Tibial nerve (tissue), 4 donors: ENCODE measurements at regions not wholly inside any gene's neighbourhood (a gene's known extent, or its start where the extent isn't known, plus 50 kb on each side); places are given as distances from the start of the nearest gene placed in this dataset.

Source experiments
- CTCF ChIP-seq, 5 experiments: fragments of 200-600 bp in 3 of 5; fragments of 450-650 bp in 2 of 5; sonication (generic) in 3 of 5; IDR thresholded peaks; one replicate each; pipeline ENCODE4 v1.5.1; 2016 to 2019; ENCODE audit warnings: antibody characterized with exemption in 5 of 5, mild to moderate bottlenecking in 3 of 5, moderate library complexity in 2 of 5
- EP300 ChIP-seq, 2 donors: sonication (generic); formaldehyde crosslinking; IDR thresholded peaks; one replicate each; pipeline ENCODE4 v1.6.1; 2017; ENCODE audit warnings: antibody characterized with exemption in 2 of 2, mild to moderate bottlenecking in 1 of 2
- POLR2A ChIP-seq, 2 donors: fragments of 450-650 bp; IDR thresholded peaks; one replicate each; pipeline ENCODE4 v1.6.1; 2017; ENCODE audit warnings: antibody characterized with exemption in 2 of 2, mild to moderate bottlenecking in 2 of 2, moderate library complexity in 2 of 2

DNA sequence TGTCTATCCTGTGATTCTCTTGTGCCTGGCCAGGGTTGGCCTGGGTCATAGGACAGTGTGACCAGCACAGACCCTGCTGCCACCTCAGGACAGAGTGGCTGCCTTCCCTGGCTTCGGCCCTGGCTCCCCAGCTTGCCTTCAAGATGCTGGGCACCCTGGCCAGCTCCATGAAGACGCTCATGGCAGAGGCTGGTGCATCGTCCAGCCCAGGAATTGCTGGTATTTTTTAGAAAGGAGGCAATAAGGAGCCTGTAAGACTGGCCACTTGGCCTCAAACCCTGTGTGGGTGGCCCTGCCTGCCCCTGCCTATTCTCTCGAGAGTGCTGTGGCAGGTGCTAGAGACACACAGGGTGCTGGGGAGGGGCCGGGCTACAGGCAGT lies 70.4 kb upstream of the ACTRT2 start:
- no peak for TF ChIP-seq CTCF (IDR thresholded peaks at IDR 0.05)
- no peak for TF ChIP-seq POLR2A (IDR thresholded peaks at IDR 0.05)
- TF ChIP-seq EP300 (IDR thresholded peaks at IDR 0.05), result no peak
